RWPE2 (cell line): ENCODE measurements at regions not wholly inside any gene's neighbourhood (a gene's known extent, or its start where the extent isn't known, plus 50 kb on each side); places are given as distances from the start of the nearest gene placed in this dataset.

Source experiments
- ATAC-seq: fragments of 200-7000 bp; cut with Tn5 transposase; 3 replicates; pipeline ENCODE4 v1.9.1; 2021; ENCODE audit warnings: low read depth
- DNase-seq: peaks from one replicate; pipeline ENCODE4 v3.0.0-alpha.2; 2020; ENCODE audit warnings: low spot score
- H3K27ac ChIP-seq: fragments of 450-650 bp; 2 replicates; pipeline ENCODE4 v1.5.1; 2017; ENCODE audit warnings: mild to moderate bottlenecking; ENCODE audit not compliant: poor library complexity, severe bottlenecking
- H3K27me3 ChIP-seq: fragments of 250-450 bp; sonication (Bioruptor Pico); 2 replicates; pipeline ENCODE4 v1.5.1; 2021; ENCODE audit warnings: mild to moderate bottlenecking, moderate library complexity; ENCODE audit not compliant: insufficient read depth, poor library complexity, severe bottlenecking
- H3K36me3 ChIP-seq: fragments of 250-450 bp; sonication (Bioruptor Pico); 2 replicates; pipeline ENCODE4 v1.5.1; 2020; ENCODE audit warnings: low read depth, mild to moderate bottlenecking, moderate library complexity
- H3K4me1 ChIP-seq: fragments of 250-450 bp; sonication (Bioruptor Pico); 2 replicates; pipeline ENCODE4 v1.5.1; 2021; ENCODE audit warnings: mild to moderate bottlenecking, moderate library complexity; ENCODE audit not compliant: insufficient read depth, poor library complexity, severe bottlenecking
- H3K4me3 ChIP-seq: fragments of 250-450 bp; sonication (Bioruptor Pico); 2 replicates; pipeline ENCODE4 v1.5.1; 2021; ENCODE audit warnings: mild to moderate bottlenecking, moderate library complexity; ENCODE audit not compliant: severe bottlenecking
- H3K9me3 ChIP-seq: fragments of 250-450 bp; sonication (Bioruptor Pico); 2 replicates; pipeline ENCODE4 v1.5.1; 2021; ENCODE audit warnings: mild to moderate bottlenecking, moderate library complexity; ENCODE audit not compliant: severe bottlenecking
- CTCF ChIP-seq: fragments of 450-650 bp; IDR thresholded peaks from one replicate; pipeline ENCODE4 v1.5.1; 2017; ENCODE audit warnings: mild to moderate bottlenecking, moderate library complexity; ENCODE audit not compliant: poor library complexity, severe bottlenecking

GRCh38 chr21:27062443-27062842 lies 95.6 kb upstream of the ADAMTS5 start:
- Histone ChIP-seq H3K4me3 (no peak overlapping the region), H3K4me1 (no peaks in the 10 kb centered on the region), H3K27me3 (no peaks in the 10 kb centered on the region), H3K36me3 (no peaks in the 10 kb centered on the region), H3K9me3 (no peaks in the 10 kb centered on the region), H3K27ac (no peak overlapping the region)
- ATAC-seq (no peak), DNase-seq (no peak)
- TF ChIP-seq CTCF = no peak

GRCh38 chr21:27061770-27062169 lies 94.9 kb upstream of the ADAMTS5 start:
- H3K36me3 ChIP-seq = no peaks in the 10 kb centered on the region
- no peaks in the 10 kb centered on the region for H3K4me1 ChIP-seq
- no peak for DNase-seq
- no peak for ATAC-seq
- H3K27me3 ChIP-seq = no peaks in the 10 kb centered on the region
- no peak overlapping the region for H3K4me3 ChIP-seq
- no peak overlapping the region for H3K27ac ChIP-seq
- no peak for TF ChIP-seq CTCF
- H3K9me3 ChIP-seq = no peaks in the 10 kb centered on the region

GRCh38 chr21:27060190-27060589 lies 93.3 kb upstream of the ADAMTS5 start:
- DNase-seq = no peak

GRCh38 chr21:27058673-27059605 lies 92.1 kb upstream of the ADAMTS5 start:
- ATAC-seq (no peak), DNase-seq (no peak)
- TF ChIP-seq CTCF = no peak
- Histone ChIP-seq H3K27me3 (no peaks in the 10 kb centered on the region), H3K9me3 (no peaks in the 10 kb centered on the region), H3K4me3 (no peak overlapping the region), H3K36me3 (no peaks in the 10 kb centered on the region), H3K27ac (no peak overlapping the region), H3K4me1 (no peaks in the 10 kb centered on the region)

More at GRCh38 chr21:27060190-27060589, 93.3 kb upstream of the ADAMTS5 start:
- Histone ChIP-seq H3K36me3 (no peaks in the 10 kb centered on the region), H3K4me1 (no peaks in the 10 kb centered on the region), H3K27ac (no peak overlapping the region), H3K9me3 (no peaks in the 10 kb centered on the region), H3K4me3 (no peak overlapping the region), H3K27me3 (no peaks in the 10 kb centered on the region)
- no peak for ATAC-seq
- no peak for TF ChIP-seq CTCF

- H3K27ac ChIP-seq = no peak overlapping the region
- H3K9me3 ChIP-seq = no peaks in the 10 kb centered on the region
- no peak for DNase-seq
- no peaks in the 10 kb centered on the region for H3K4me1 ChIP-seq
- ATAC-seq = no peak
- no peak for TF ChIP-seq CTCF
- H3K4me3 ChIP-seq = no peak overlapping the region
- no peaks in the 10 kb centered on the region for H3K27me3 ChIP-seq
- no peaks in the 10 kb centered on the region for H3K36me3 ChIP-seq
These were observed 91.1 kb upstream of the ADAMTS5 start for GRCh38 chr21:27057997-27058396.
